22Rv1 (cell line): ENCODE measurements at regions not wholly inside any gene's neighbourhood (a gene's known extent, or its start where the extent isn't known, plus 50 kb on each side); places are given as distances from the start of the nearest gene placed in this dataset.

Source experiments
- ZFX ChIP-seq: fragments of 450-650 bp; IDR thresholded peaks from 2 replicates; pipeline ENCODE4 v1.6.1; 2017; ENCODE audit warnings: antibody characterized with exemption, borderline replicate concordance
- TF ChIP-seq, protein P1 (sequence below): fragments of 450-650 bp; IDR thresholded peaks from 2 replicates; pipeline ENCODE4 v1.5.1; 2017; ENCODE audit warnings: mild to moderate bottlenecking

DNA sequence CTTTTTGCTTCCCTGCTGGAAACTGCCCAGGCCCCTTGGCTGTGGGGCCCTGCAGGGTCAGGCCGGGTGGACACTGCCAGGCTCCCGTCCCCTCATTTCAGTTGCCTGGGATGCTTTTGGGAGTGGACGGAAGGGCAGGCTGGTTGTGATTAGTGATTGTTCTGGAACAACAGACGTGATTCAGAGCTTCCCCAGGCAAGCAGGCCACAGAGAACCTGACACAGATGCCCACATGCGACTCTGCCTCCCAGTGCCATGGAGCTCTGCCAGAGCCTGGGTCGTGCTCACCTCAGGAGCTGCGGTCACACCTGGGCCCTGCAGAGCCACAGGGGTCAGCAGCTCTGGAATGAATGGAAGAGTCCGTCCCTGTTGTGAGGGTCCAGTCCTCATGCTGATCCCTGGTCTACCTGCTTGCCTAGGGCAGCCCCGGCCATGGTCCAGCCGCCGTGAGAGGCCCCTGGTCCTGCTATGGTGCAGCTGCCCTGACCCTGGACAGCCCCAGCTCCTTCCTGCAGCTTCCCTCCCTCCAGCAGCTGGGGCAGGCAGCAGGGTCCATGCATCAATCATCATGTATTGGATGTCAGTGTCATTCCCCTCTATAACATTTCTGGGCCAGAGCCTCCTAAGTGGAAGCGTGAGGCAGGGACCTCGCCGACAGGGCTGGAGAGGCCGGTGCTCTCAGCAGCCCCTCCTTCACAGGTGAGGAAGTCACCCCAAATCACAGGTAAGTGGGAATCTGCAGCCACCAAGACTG is 518.6 kb upstream of the MYT1L start:
- TF ChIP-seq, protein P1, sequence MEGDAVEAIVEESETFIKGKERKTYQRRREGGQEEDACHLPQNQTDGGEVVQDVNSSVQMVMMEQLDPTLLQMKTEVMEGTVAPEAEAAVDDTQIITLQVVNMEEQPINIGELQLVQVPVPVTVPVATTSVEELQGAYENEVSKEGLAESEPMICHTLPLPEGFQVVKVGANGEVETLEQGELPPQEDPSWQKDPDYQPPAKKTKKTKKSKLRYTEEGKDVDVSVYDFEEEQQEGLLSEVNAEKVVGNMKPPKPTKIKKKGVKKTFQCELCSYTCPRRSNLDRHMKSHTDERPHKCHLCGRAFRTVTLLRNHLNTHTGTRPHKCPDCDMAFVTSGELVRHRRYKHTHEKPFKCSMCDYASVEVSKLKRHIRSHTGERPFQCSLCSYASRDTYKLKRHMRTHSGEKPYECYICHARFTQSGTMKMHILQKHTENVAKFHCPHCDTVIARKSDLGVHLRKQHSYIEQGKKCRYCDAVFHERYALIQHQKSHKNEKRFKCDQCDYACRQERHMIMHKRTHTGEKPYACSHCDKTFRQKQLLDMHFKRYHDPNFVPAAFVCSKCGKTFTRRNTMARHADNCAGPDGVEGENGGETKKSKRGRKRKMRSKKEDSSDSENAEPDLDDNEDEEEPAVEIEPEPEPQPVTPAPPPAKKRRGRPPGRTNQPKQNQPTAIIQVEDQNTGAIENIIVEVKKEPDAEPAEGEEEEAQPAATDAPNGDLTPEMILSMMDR, result no peak
- no peak for TF ChIP-seq ZFX
